Body of pancreas (tissue), 4 donors: ENCODE measurements at regions not wholly inside any gene's neighbourhood (a gene's known extent, or its start where the extent isn't known, plus 50 kb on each side); places are given as distances from the start of the nearest gene placed in this dataset.

Experiments
- ATAC-seq: fragments of 150-250 bp; one replicate; pipeline ENCODE4 v1.9.1; 2016
- DNase-seq, 4 donors: peaks; one replicate each; pipeline ENCODE4 v3.0.0-alpha.2; 2019
- H3K27ac ChIP-seq, 4 donors: fragments of 200-600 bp; sonication (generic); 1 replicate in 3 of 4; 2 replicates in 1 of 4; pipeline versions ENCODE4 v1.5.1 to v1.6.1; 2016 to 2019; ENCODE audit warnings: mild to moderate bottlenecking in 1 of 4, mixed read lengths in 1 of 4, moderate library complexity in 1 of 4
- H3K27me3 ChIP-seq, 2 donors: fragments of 200-600 bp; sonication (generic); one replicate each; pipeline ENCODE4 v1.6.0; 2016; ENCODE audit warnings: mild to moderate bottlenecking in 1 of 2
- H3K36me3 ChIP-seq, 2 donors: fragments of 200-600 bp; sonication (generic); replicated peaks in 1 of 2; 2 replicates each; pipeline ENCODE4 v1.5.1; 2016; ENCODE audit warnings: low read depth in 2 of 2; ENCODE audit not compliant: insufficient read depth in 1 of 2
- H3K4me1 ChIP-seq: fragments of 200-600 bp; sonication (generic); one replicate; pipeline ENCODE4 v1.6.0; 2016
- H3K4me3 ChIP-seq, 2 donors: fragments of 200-600 bp; sonication (generic); 1 replicate in 1 of 2; 2 replicates in 1 of 2; pipeline ENCODE4 v1.5.1; 2016 to 2019
- H3K9me3 ChIP-seq, 3 donors: fragments of 200-600 bp; sonication (generic); 1 replicate in 2 of 3; 2 replicates in 1 of 3; pipeline ENCODE4 v1.5.1; 2016
- POLR2A ChIP-seq, 3 donors: fragments of 450-650 bp; IDR thresholded peaks; one replicate each; pipeline ENCODE4 v1.6.1; 2016; ENCODE audit warnings: antibody characterized with exemption in 3 of 3, mild to moderate bottlenecking in 2 of 3
- WGBS, 2 donors: methylation state at CpG; one replicate each; pipeline ENCODE4 v1.1.5; 2017; 5-methylcytosine and 5-hydroxymethylcytosine counted together
- intact Hi-C: fragments of 100-400 bp; cut with DNase I; formaldehyde crosslinking; loops from one replicate; pipeline ENCODE4 v1.15.1; 2023
- TF ChIP-seq, protein P1 (sequence below), 7 experiments: fragments of 450-650 bp in 4 of 7; fragments of 200-600 bp in 3 of 7; sonication (generic) in 3 of 7; IDR thresholded peaks; one replicate each; pipeline ENCODE4 v1.5.1; 2016 to 2019; ENCODE audit warnings: antibody characterized with exemption in 7 of 7

DNA sequence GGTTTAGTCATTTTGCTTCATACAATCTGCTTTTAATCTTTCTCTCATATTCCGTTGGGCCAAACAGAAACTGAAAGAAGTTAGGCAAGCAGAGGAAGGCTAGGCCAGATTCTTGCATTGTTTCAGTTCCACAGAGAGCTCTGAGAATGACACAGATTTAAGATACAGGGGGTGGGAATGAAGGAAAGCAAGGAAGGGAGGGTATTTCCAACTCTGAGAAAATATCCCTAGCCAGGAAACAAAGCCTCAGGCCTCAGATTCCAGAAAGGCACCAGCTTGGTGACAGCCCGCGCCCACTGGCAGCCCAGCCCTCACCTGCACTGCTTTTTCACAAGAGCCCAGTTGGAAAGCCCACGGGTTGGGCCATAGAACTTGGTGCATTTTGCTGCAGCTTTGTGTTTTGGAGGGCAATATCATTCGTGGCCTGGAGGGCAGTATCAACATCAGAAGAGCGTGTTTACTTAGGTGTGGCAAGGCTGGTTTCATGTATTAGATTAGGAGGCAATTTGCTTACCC is 63.5 kb downstream of the ENC1 start:
- H3K4me3 ChIP-seq, result no peak overlapping the region
- TF ChIP-seq, protein P1, sequence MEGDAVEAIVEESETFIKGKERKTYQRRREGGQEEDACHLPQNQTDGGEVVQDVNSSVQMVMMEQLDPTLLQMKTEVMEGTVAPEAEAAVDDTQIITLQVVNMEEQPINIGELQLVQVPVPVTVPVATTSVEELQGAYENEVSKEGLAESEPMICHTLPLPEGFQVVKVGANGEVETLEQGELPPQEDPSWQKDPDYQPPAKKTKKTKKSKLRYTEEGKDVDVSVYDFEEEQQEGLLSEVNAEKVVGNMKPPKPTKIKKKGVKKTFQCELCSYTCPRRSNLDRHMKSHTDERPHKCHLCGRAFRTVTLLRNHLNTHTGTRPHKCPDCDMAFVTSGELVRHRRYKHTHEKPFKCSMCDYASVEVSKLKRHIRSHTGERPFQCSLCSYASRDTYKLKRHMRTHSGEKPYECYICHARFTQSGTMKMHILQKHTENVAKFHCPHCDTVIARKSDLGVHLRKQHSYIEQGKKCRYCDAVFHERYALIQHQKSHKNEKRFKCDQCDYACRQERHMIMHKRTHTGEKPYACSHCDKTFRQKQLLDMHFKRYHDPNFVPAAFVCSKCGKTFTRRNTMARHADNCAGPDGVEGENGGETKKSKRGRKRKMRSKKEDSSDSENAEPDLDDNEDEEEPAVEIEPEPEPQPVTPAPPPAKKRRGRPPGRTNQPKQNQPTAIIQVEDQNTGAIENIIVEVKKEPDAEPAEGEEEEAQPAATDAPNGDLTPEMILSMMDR (IDR thresholded peaks at IDR 0.05), result no peak
- TF ChIP-seq POLR2A (IDR thresholded peaks at IDR 0.05), result no peak
- DNase-seq (peak in 1 of 4 donors; percentile 4), ATAC-seq (no peak)
- H3K36me3 ChIP-seq, result no peaks in the 10 kb centered on the region
- no peaks in the 10 kb centered on the region for H3K9me3 ChIP-seq
- H3K4me1 ChIP-seq, result peaks cover 29% of the 10 kb centered on the region
- intact Hi-C loops, result no loop called here
- no peaks in the 10 kb centered on the region for H3K27me3 ChIP-seq
- WGBS, 2 donors, result 63 to 71% methylated on average over 6 of the region's 6 CpGs
- H3K27ac ChIP-seq, result peak overlapping the region in 2 of 4 donors; percentile 51 to 59

DNA sequence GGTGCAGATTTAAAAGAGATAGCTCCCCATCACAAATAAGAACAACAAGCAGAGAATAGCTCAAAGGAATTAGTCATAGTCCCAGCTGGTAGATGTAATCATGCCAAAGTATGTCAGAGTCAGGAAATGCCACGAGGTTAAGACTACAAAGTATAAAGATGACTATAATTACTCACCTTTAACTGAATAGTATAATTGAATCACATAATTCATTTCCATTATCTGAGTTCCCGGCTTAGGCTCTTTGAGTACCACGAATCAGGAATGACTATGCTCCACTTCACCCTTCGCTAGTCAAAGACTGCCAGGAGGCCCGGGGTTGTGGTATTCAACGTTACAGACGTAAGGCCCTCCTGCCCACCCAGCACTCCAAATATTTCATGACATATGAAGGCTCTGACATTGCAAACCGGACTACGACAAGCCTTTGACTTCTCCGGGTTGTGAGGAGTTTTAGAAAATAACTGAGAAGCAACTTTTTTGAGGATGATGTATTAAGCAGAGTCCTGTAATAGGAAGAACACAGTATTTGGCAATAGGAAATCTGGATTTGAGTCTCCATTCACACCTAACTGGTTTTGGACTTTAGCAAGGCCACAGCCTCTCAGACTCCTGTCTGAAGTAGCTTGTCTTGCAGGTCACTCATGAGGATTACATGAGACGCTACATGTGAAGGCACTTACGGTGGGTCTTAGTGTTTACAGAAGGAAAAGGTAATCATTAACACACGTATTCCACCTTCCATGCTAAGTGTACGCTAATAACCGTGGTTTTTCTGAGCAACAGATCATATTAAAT is 64.6 kb downstream of the ENC1 start:
- 82 to 86% methylated on average over 15 of the region's 15 CpGs for WGBS, 2 donors
- Histone ChIP-seq H3K27ac (no peak overlapping the region), H3K4me1 (peaks cover 18% of the 10 kb centered on the region), H3K4me3 (no peak overlapping the region), H3K9me3 (no peaks in the 10 kb centered on the region), H3K27me3 (no peaks in the 10 kb centered on the region), H3K36me3 (no peaks in the 10 kb centered on the region)
- intact Hi-C loops, result no loop called here
- no peak for ATAC-seq
- TF ChIP-seq POLR2A (IDR thresholded peaks at IDR 0.05), result no peak
- TF ChIP-seq, protein P1 (IDR thresholded peaks at IDR 0.05), result no peak
- no peak for DNase-seq

DNA sequence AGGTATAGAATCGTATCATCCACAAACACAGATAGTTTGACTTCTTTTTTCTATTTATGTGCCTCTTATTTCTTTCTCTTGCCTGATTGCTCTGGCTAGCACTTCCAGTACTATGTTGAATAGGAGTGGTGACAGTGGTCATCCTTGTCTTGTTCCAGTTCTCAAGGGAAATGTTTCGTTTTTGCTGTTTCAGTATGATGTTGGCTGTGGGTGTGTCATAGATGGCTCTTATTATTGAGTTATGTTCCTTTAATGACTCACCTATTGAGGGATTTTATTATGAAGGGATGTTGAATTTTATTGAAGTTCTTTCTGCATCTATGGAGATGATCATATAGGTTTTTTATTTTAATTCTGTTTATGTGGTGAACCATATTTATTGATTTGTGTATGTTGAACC is 70.3 kb downstream of the ENC1 start:
- peaks cover 4% of the 10 kb centered on the region for H3K4me1 ChIP-seq
- no peak for ATAC-seq
- no peaks in the 10 kb centered on the region for H3K36me3 ChIP-seq
- intact Hi-C loops, result no loop called here
- no peak for TF ChIP-seq POLR2A (IDR thresholded peaks at IDR 0.05)
- no peak for DNase-seq
- H3K9me3 ChIP-seq, result no peaks in the 10 kb centered on the region
- WGBS, 2 donors, result 65 to 74% methylated on average over 2 of the region's 2 CpGs
- no peak overlapping the region for H3K27ac ChIP-seq
- H3K27me3 ChIP-seq, result no peaks in the 10 kb centered on the region
- H3K4me3 ChIP-seq, result no peak overlapping the region

DNA sequence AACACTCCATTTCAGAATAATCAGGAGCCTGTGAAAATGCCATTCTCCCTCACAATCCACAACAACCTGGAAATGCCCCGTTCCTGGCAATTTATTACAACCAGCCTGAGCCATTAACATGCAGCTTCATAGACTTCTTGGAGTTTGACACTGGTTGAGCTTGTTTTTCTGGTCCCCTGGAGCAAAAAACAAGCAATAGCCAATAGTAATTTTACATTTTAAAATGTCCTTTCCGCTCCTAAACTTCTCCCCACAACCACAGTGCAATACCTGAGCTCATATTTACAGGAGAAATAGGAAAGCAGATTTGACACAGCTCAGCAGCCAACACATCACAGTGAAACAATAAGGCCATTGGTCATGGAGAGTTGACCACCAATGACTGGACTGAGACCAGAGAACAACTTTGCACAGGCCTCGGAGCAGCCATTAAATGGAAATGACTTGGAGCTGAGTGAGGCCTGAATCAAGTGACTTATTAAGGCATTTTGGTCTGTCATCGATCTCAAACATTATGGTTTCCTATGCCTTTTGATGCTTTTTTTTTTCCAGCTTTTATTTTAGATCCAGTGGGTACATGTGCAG is 73.0 kb downstream of the ENC1 start:
- peak overlapping the region in 2 of 4 donors; percentile 30 to 59 for H3K27ac ChIP-seq
- no peaks in the 10 kb centered on the region for H3K36me3 ChIP-seq
- WGBS, 2 donors, result 49 to 60% methylated on average over 4 of the region's 4 CpGs
- ATAC-seq, result peak; percentile 55
- intact Hi-C loops, result no loop called here
- H3K9me3 ChIP-seq, result no peaks in the 10 kb centered on the region
- DNase-seq, result peak in 2 of 4 donors; percentile 16 to 26
- H3K4me3 ChIP-seq, result no peak overlapping the region
- TF ChIP-seq, protein P1 (IDR thresholded peaks at IDR 0.05), result no peak
- TF ChIP-seq POLR2A (IDR thresholded peaks at IDR 0.05), result no peak
- no peaks in the 10 kb centered on the region for H3K27me3 ChIP-seq
- peaks cover 4% of the 10 kb centered on the region for H3K4me1 ChIP-seq

DNA sequence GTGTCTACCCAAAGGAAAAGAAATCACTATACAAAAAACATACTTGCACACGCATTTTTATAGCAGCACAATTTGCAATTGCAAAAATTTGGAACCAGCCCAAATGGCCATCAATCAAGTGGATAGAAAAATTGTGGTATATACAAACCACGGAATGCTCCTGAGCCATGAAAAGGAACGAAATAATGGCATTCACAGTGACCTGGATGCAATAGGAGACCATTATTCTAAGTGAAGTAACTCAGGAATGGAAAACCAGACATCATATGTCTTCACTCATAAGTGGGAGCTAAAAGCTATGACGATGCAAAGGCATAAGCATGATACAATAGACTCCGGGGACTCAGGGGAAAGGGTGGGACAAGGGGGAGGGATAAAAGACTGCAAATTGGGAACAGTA is 78.4 kb downstream of the ENC1 start:
- no peaks in the 10 kb centered on the region for H3K36me3 ChIP-seq
- ATAC-seq, result no peak
- no peaks in the 10 kb centered on the region for H3K4me1 ChIP-seq
- H3K4me3 ChIP-seq, result no peak overlapping the region
- TF ChIP-seq, protein P1 (IDR thresholded peaks at IDR 0.05), result no peak
- no peak for TF ChIP-seq POLR2A (IDR thresholded peaks at IDR 0.05)
- no peaks in the 10 kb centered on the region for H3K9me3 ChIP-seq
- DNase-seq, result no peak
- H3K27me3 ChIP-seq, result no peaks in the 10 kb centered on the region
- intact Hi-C loops, result no loop called here
- no peak overlapping the region for H3K27ac ChIP-seq
- WGBS, 2 donors, result 74 to 75% methylated on average over 5 of the region's 5 CpGs
